ENCODE measurements at regions not wholly inside any gene's neighbourhood (a gene's known extent, or its start where the extent isn't known, plus 50 kb on each side); places are given as distances from the start of the nearest gene placed in this dataset.

DNA sequence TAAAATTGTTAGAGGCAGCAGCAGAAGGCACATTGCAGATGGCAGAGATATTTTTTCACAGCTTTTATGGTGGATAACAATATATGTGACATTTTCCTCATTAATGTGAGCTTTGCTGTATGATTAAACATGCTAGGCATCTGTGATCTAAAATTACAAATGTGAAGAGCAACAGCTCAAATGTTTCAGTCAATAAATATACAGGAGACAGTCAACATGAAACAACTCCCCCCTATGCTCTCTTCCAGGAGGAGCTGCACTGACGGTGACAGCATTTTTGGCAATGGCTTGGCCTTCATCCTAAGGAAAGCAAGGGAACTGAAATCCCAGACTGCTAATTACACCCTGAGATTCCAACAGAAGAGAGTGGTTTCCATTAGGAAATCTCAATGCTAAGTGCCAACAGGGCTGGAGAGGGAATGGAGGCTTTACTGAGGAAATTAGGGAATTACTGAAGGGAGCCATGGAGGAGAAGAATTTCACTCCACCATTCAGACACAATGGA is 51.4 kb upstream of the GRB10 start:
- H3K4me3 ChIP-seq (ENCODE audit: low read depth, low read length): no peak overlapping the region

GRCh38 chr7:50832744-50833143 is 50.0 kb upstream of the GRB10 start:
- no peak overlapping the region for H3K4me3 ChIP-seq (ENCODE audit: low read depth, low read length)
- no peak for DNase-seq (ENCODE audit: low read depth)

More for the DNA sequence above, 51.4 kb upstream of the GRB10 start:
- DNase-seq (ENCODE audit: low read depth): no peak

Data from skeletal muscle cell (primary cell).